ENCODE measurements at regions not wholly inside any gene's neighbourhood (a gene's known extent, or its start where the extent isn't known, plus 50 kb on each side); places are given as distances from the start of the nearest gene placed in this dataset.

GRCh38 chr1:240672132-240672811 is 60.3 kb upstream of the GREM2 start:
- no peak for TF ChIP-seq CTCF (IDR thresholded peaks at IDR 0.05; ENCODE audit: borderline replicate concordance)
- DNase-seq = no peak
- Histone ChIP-seq H3K27me3 (ENCODE audit: low read depth) (no peaks in the 10 kb centered on the region), H3K9me3 (replicated peaks) (peaks cover 3% of the 10 kb centered on the region), H3K4me1 (no peaks in the 10 kb centered on the region), H3K27ac (replicated peaks) (no peak overlapping the region), H3K36me3 (no peaks in the 10 kb centered on the region), H3K4me3 (no peak overlapping the region)
- intact Hi-C loops (cut with micrococcal nuclease) = no loop called here

- H3K27ac ChIP-seq (replicated peaks) = no peak overlapping the region
- H3K27me3 ChIP-seq (ENCODE audit: low read depth) = no peaks in the 10 kb centered on the region
- H3K36me3 ChIP-seq = no peaks in the 10 kb centered on the region
- no peak for TF ChIP-seq CTCF (IDR thresholded peaks at IDR 0.05; ENCODE audit: borderline replicate concordance)
- intact Hi-C loops (cut with micrococcal nuclease) = no loop called here
- no peak overlapping the region for H3K4me3 ChIP-seq
- H3K9me3 ChIP-seq (replicated peaks) = peaks cover 6% of the 10 kb centered on the region
- DNase-seq = no peak
- no peaks in the 10 kb centered on the region for H3K4me1 ChIP-seq
Measured at GRCh38 chr1:240667351-240667750, 55.4 kb upstream of the GREM2 start.

- DNase-seq = no peak
- peaks cover 6% of the 10 kb centered on the region for H3K9me3 ChIP-seq (replicated peaks)
- no peak overlapping the region for H3K27ac ChIP-seq (replicated peaks)
- intact Hi-C loops (cut with micrococcal nuclease) = no loop called here
- TF ChIP-seq CTCF (IDR thresholded peaks at IDR 0.05; ENCODE audit: borderline replicate concordance) = no peak
- H3K4me1 ChIP-seq = no peaks in the 10 kb centered on the region
- H3K4me3 ChIP-seq = no peak overlapping the region
- no peaks in the 10 kb centered on the region for H3K36me3 ChIP-seq
- H3K27me3 ChIP-seq (ENCODE audit: low read depth) = no peaks in the 10 kb centered on the region
Measured at GRCh38 chr1:240666568-240667198, 54.7 kb upstream of the GREM2 start.

- H3K27ac ChIP-seq (replicated peaks) = no peak overlapping the region
- H3K36me3 ChIP-seq = no peaks in the 10 kb centered on the region
- peaks cover 3% of the 10 kb centered on the region for H3K9me3 ChIP-seq (replicated peaks)
- no peak for DNase-seq
- no peak for TF ChIP-seq CTCF (IDR thresholded peaks at IDR 0.05; ENCODE audit: borderline replicate concordance)
- intact Hi-C loops (cut with micrococcal nuclease) = no loop called here
- no peaks in the 10 kb centered on the region for H3K27me3 ChIP-seq (ENCODE audit: low read depth)
- no peak overlapping the region for H3K4me3 ChIP-seq
- H3K4me1 ChIP-seq = no peaks in the 10 kb centered on the region
Measured at GRCh38 chr1:240663169-240663879, 51.4 kb upstream of the GREM2 start.

All from left ventricle myocardium inferior (tissue), 1 donor.